ENCODE measurements at regions not wholly inside any gene's neighbourhood (a gene's known extent, or its start where the extent isn't known, plus 50 kb on each side); places are given as distances from the start of the nearest gene placed in this dataset.
A peak's percentile ranks its signal among the peaks of the same experiment; 100 is the strongest.

- Histone ChIP-seq H3K9me2 (ENCODE audit: insufficient read depth) (no peaks in the 10 kb centered on the region), H3K27me3 (ENCODE audit: insufficient read depth) (no peaks in the 10 kb centered on the region), H2AFZ (0 out of 2 replicates have a peak overlapping the region, but pooled peaks have one; percentile 16), H3K4me1 (ENCODE audit: insufficient read depth) (no peaks in the 10 kb centered on the region), H3K4me3 (no peak overlapping the region), H4K20me1 (replicated peaks; ENCODE audit: insufficient read depth) (no peaks in the 10 kb centered on the region), H3K36me3 (ENCODE audit: insufficient read depth) (no peaks in the 10 kb centered on the region), H3F3A (replicated peaks; ENCODE audit: low read depth) (no peaks in the 10 kb centered on the region), H3K4me2 (no peak overlapping the region), H3K79me2 (replicated peaks; ENCODE audit: insufficient read depth) (no peaks in the 10 kb centered on the region), H3K27ac (ENCODE audit: low read depth) (no peak overlapping the region)
- no peak for ATAC-seq
- H3K27ac Mint-ChIP-seq: no peak overlapping the region
- DNase-seq (ENCODE audit: low spot score): no peak
- TF ChIP-seq CTCF (conservative IDR thresholded peaks at IDR 0.05; ENCODE audit: low read depth in 2 of 2) (no peak), EZH2 (IDR thresholded peaks at IDR 0.05; ENCODE audit: low read depth, unreplicated experiment) (no peak), JUNB (IDR thresholded peaks at IDR 0.05; ENCODE audit: unreplicated experiment) (no peak), ZNF114 (CRISPR knock-in tag; IDR thresholded peaks at IDR 0.05) (no peak), ZNF331 (CRISPR knock-in tag; IDR thresholded peaks at IDR 0.05; ENCODE audit: low read depth) (no peak), POLR2AphosphoS5 (IDR thresholded peaks at IDR 0.05; ENCODE audit: low read depth) (no peak), EZH2phosphoT487 (IDR thresholded peaks at IDR 0.05; ENCODE audit: unreplicated experiment) (no peak), CREB1 (CRISPR knock-in tag; IDR thresholded peaks at IDR 0.05; ENCODE audit: low read depth) (no peak), NANOG (IDR thresholded peaks at IDR 0.05; ENCODE audit: borderline replicate concordance) (no peak), ETS1 (IDR thresholded peaks at IDR 0.05) (no peak), STAT1 (IDR thresholded peaks at IDR 0.05; ENCODE audit: unreplicated experiment) (no peak), REST (IDR thresholded peaks at IDR 0.05; ENCODE audit: unreplicated experiment) (no peak), ZNF462 (CRISPR knock-in tag; IDR thresholded peaks at IDR 0.05) (no peak)
- H3K9me3 Mint-ChIP-seq: no peaks in the 10 kb centered on the region
- no peaks in the 10 kb centered on the region for H3K4me1 Mint-ChIP-seq
- no peaks in the 10 kb centered on the region for H3K36me3 Mint-ChIP-seq (ENCODE audit: low read depth)
- H3K4me3 Mint-ChIP-seq: no peak overlapping the region
- H3K27me3 Mint-ChIP-seq (ENCODE audit: insufficient read depth, low read depth, poor library complexity): no peaks in the 10 kb centered on the region
These were observed 691.1 kb upstream of the SPRY2 start for GRCh38 chr13:81031996-81032395.
